NT2/D1 (cell line): ENCODE measurements at regions not wholly inside any gene's neighbourhood (a gene's known extent, or its start where the extent isn't known, plus 50 kb on each side); places are given as distances from the start of the nearest gene placed in this dataset.

ENCODE experiments used
- SUZ12 ChIP-seq: IDR thresholded peaks from 2 replicates; pipeline ENCODE4 v1.6.1; 2011; ENCODE audit not compliant: insufficient read length, insufficient read depth; ENCODE audit errors: extremely low read depth
- YY1 ChIP-seq: IDR thresholded peaks from 2 replicates; pipeline ENCODE4 v1.6.1; 2011; ENCODE audit not compliant: insufficient read length, insufficient read depth
- ZNF274 ChIP-seq: IDR thresholded peaks from 2 replicates; pipeline ENCODE4 v1.6.1; 2011; ENCODE audit warnings: mild to moderate bottlenecking, low read depth, low read length

DNA sequence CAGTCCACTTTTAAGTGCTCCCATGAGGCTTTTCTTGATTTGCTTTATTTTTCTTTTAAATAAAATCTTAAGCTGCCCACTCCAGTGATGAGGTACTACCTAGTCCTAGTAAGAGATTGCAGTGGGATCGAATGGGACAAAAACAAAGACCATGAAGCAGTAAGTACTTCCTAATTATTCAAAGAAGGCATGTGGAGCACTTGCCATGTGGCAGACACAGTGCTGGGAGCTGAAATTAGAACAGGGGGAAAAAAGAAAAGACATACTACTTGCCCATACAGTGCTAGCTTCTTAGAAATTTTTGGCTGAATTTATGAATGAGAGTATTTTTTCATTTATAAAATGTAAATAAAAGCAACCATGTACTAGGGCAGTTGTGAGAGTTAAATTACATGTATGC lies 239.9 kb upstream of the TNC start:
- no peak for TF ChIP-seq YY1
- TF ChIP-seq SUZ12 = no peak
- no peak for TF ChIP-seq ZNF274
